HL-60 (cell line): ENCODE measurements at regions not wholly inside any gene's neighbourhood (a gene's known extent, or its start where the extent isn't known, plus 50 kb on each side); places are given as distances from the start of the nearest gene placed in this dataset.

Experiments
- TF ChIP-seq, protein P1 (sequence below): IDR thresholded peaks from 2 replicates; pipeline ENCODE4 v1.6.1; 2012; ENCODE audit warnings: low read depth; ENCODE audit not compliant: insufficient replicate concordance
- TF ChIP-seq, protein P2 (sequence below): IDR thresholded peaks from one replicate; pipeline ENCODE4 v1.5.1; 2011; ENCODE audit warnings: low read length, control low read depth, inconsistent platforms; ENCODE audit not compliant: insufficient read depth

GRCh38 chr13:50758796-50759195 is 84.7 kb downstream of the DLEU7 start:
- TF ChIP-seq, protein P1, sequence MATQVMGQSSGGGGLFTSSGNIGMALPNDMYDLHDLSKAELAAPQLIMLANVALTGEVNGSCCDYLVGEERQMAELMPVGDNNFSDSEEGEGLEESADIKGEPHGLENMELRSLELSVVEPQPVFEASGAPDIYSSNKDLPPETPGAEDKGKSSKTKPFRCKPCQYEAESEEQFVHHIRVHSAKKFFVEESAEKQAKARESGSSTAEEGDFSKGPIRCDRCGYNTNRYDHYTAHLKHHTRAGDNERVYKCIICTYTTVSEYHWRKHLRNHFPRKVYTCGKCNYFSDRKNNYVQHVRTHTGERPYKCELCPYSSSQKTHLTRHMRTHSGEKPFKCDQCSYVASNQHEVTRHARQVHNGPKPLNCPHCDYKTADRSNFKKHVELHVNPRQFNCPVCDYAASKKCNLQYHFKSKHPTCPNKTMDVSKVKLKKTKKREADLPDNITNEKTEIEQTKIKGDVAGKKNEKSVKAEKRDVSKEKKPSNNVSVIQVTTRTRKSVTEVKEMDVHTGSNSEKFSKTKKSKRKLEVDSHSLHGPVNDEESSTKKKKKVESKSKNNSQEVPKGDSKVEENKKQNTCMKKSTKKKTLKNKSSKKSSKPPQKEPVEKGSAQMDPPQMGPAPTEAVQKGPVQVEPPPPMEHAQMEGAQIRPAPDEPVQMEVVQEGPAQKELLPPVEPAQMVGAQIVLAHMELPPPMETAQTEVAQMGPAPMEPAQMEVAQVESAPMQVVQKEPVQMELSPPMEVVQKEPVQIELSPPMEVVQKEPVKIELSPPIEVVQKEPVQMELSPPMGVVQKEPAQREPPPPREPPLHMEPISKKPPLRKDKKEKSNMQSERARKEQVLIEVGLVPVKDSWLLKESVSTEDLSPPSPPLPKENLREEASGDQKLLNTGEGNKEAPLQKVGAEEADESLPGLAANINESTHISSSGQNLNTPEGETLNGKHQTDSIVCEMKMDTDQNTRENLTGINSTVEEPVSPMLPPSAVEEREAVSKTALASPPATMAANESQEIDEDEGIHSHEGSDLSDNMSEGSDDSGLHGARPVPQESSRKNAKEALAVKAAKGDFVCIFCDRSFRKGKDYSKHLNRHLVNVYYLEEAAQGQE, result no peak
- TF ChIP-seq, protein P2, sequence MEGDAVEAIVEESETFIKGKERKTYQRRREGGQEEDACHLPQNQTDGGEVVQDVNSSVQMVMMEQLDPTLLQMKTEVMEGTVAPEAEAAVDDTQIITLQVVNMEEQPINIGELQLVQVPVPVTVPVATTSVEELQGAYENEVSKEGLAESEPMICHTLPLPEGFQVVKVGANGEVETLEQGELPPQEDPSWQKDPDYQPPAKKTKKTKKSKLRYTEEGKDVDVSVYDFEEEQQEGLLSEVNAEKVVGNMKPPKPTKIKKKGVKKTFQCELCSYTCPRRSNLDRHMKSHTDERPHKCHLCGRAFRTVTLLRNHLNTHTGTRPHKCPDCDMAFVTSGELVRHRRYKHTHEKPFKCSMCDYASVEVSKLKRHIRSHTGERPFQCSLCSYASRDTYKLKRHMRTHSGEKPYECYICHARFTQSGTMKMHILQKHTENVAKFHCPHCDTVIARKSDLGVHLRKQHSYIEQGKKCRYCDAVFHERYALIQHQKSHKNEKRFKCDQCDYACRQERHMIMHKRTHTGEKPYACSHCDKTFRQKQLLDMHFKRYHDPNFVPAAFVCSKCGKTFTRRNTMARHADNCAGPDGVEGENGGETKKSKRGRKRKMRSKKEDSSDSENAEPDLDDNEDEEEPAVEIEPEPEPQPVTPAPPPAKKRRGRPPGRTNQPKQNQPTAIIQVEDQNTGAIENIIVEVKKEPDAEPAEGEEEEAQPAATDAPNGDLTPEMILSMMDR, result no peak
